SU-DHL-6 (cell line): ENCODE measurements at regions not wholly inside any gene's neighbourhood (a gene's known extent, or its start where the extent isn't known, plus 50 kb on each side); places are given as distances from the start of the nearest gene placed in this dataset.

Experiments
- CTCF ChIP-seq: fragments of 200-600 bp; sonication (generic); IDR thresholded peaks from one replicate; pipeline ENCODE4 v1.5.1; 2017; ENCODE audit warnings: antibody characterized with exemption, mild to moderate bottlenecking, low read length, moderate library complexity; ENCODE audit not compliant: insufficient read depth, poor library complexity, severe bottlenecking
- EZH2phosphoT487 ChIP-seq: fragments of 200-600 bp; sonication (generic), shearing (Covaris generic); conservative IDR thresholded peaks from 2 replicates; pipeline ENCODE4 v1.6.1; 2018; ENCODE audit warnings: mild to moderate bottlenecking, antibody characterized with exemption, low read length, moderate library complexity, mixed read lengths

GRCh38 chr5:125592856-125593255 lies 830.4 kb upstream of the GRAMD2B start:
- TF ChIP-seq CTCF (no peak), EZH2phosphoT487 (no peak)
